Neuronal stem cell (in vitro differentiated cells): ENCODE measurements at regions not wholly inside any gene's neighbourhood (a gene's known extent, or its start where the extent isn't known, plus 50 kb on each side); places are given as distances from the start of the nearest gene placed in this dataset.

ENCODE experiments used
- DNase-seq: peaks from one replicate; pipeline ENCODE4 v3.0.0-alpha.2; 2013; ENCODE audit warnings: low spot score
- H2AFZ ChIP-seq: one replicate; pipeline ENCODE4 v1.6.1; 2013; ENCODE audit warnings: mild to moderate bottlenecking, low read length, inconsistent platforms
- H2AK5ac ChIP-seq: 2 replicates; pipeline ENCODE4 v1.6.1; 2013; ENCODE audit warnings: low read depth, mild to moderate bottlenecking, inconsistent platforms, low read length, moderate library complexity, mixed read lengths
- H2BK120ac ChIP-seq: 2 replicates; pipeline ENCODE4 v1.6.1; 2013; ENCODE audit warnings: low read depth, mild to moderate bottlenecking, inconsistent platforms, low read length, moderate library complexity, mixed read lengths
- H2BK12ac ChIP-seq: one replicate; pipeline ENCODE4 v1.6.1; 2013; ENCODE audit warnings: low read length, inconsistent platforms
- H2BK15ac ChIP-seq: 2 replicates; pipeline ENCODE4 v1.6.1; 2013; ENCODE audit warnings: mild to moderate bottlenecking, low read length, inconsistent platforms, mixed read lengths
- H2BK5ac ChIP-seq: one replicate; pipeline ENCODE4 v1.6.1; 2013; ENCODE audit warnings: inconsistent platforms, mild to moderate bottlenecking, low read length, moderate library complexity
- H3K14ac ChIP-seq: one replicate; pipeline ENCODE4 v1.6.1; 2013; ENCODE audit warnings: low read length, inconsistent platforms
- H3K18ac ChIP-seq: 2 replicates; pipeline ENCODE4 v1.6.1; 2013; ENCODE audit warnings: low read length, inconsistent platforms
- H3K23ac ChIP-seq: 2 replicates; pipeline ENCODE4 v1.6.1; 2013; ENCODE audit warnings: low read depth, mild to moderate bottlenecking, mixed read lengths, low read length, inconsistent platforms; ENCODE audit not compliant: poor library complexity
- H3K27ac ChIP-seq: replicated peaks from 3 replicates; pipeline ENCODE4 v1.5.1; 2013; ENCODE audit warnings: low read length, inconsistent platforms
- H3K27me3 ChIP-seq, 3 experiments: 2 replicates each; pipeline ENCODE4 v1.6.1; 2013; ENCODE audit warnings: low read length in 3 of 3, mild to moderate bottlenecking in 2 of 3, inconsistent platforms in 1 of 3, low read depth in 1 of 3, mixed read lengths in 1 of 3, moderate library complexity in 1 of 3; ENCODE audit not compliant: control insufficient read depth in 3 of 3, insufficient read depth in 3 of 3
- H3K36me3 ChIP-seq, 2 donors: replicated peaks in 1 of 2; 2 replicates each; pipeline ENCODE4 v1.6.1; 2013; ENCODE audit warnings: low read length in 2 of 2; ENCODE audit not compliant: control insufficient read depth in 2 of 2, insufficient read depth in 2 of 2
- H3K4ac ChIP-seq: 2 replicates; pipeline ENCODE4 v1.6.1; 2013; ENCODE audit warnings: inconsistent platforms, mild to moderate bottlenecking, low read length, moderate library complexity
- H3K4me1 ChIP-seq, 2 donors: 1 replicate in 1 of 2; 2 replicates in 1 of 2; pipeline ENCODE4 v1.6.1; 2013; ENCODE audit warnings: low read length in 2 of 2, low read depth in 1 of 2; ENCODE audit not compliant: control insufficient read depth in 2 of 2, insufficient read depth in 1 of 2
- H3K4me2 ChIP-seq: one replicate; pipeline ENCODE4 v1.6.1; 2013; ENCODE audit warnings: mild to moderate bottlenecking, low read length, inconsistent platforms; ENCODE audit not compliant: insufficient read depth, poor library complexity, severe bottlenecking
- H3K4me3 ChIP-seq, 2 donors: 2 replicates each; pipeline ENCODE4 v1.5.1; 2013; ENCODE audit warnings: low read length in 2 of 2, mild to moderate bottlenecking in 2 of 2, inconsistent platforms in 1 of 2, moderate library complexity in 1 of 2
- H3K79me1 ChIP-seq: one replicate; pipeline ENCODE4 v1.6.1; 2013; ENCODE audit warnings: low read depth, mild to moderate bottlenecking, inconsistent platforms, low read length, moderate library complexity
- H3K9ac ChIP-seq: one replicate; pipeline ENCODE4 v1.6.1; 2013; ENCODE audit warnings: mild to moderate bottlenecking, low read depth, low read length, inconsistent platforms; ENCODE audit not compliant: poor library complexity
- H3K9me3 ChIP-seq, 2 donors: replicated peaks in 1 of 2; 2 replicates each; pipeline versions ENCODE3 to v1.6.1; 2013; ENCODE audit warnings: low read length in 2 of 2, mild to moderate bottlenecking in 2 of 2, inconsistent platforms in 1 of 2, low read depth in 1 of 2, mixed read lengths in 1 of 2, moderate library complexity in 1 of 2; ENCODE audit not compliant: control insufficient read depth in 2 of 2, insufficient read depth in 1 of 2
- H4K8ac ChIP-seq: one replicate; pipeline ENCODE4 v1.6.1; 2013; ENCODE audit warnings: low read depth, mild to moderate bottlenecking, inconsistent platforms, low read length, moderate library complexity
- H4K91ac ChIP-seq: one replicate; pipeline ENCODE4 v1.6.1; 2013; ENCODE audit warnings: low read length, low read depth, mild to moderate bottlenecking, inconsistent platforms; ENCODE audit not compliant: poor library complexity
- WGBS, 2 donors: extraction: QIAGEN DNeasy Blood & Tissue Kit; methylation state at CpG; one replicate each; pipeline ENCODE4 v1.1.7; 2013; ENCODE audit warnings: missing lambda C conversion rate in 2 of 2, mixed read lengths in 1 of 2; ENCODE audit not compliant: insufficient read length in 2 of 2, insufficient replicate concordance in 1 of 2; ENCODE audit errors: extremely low coverage in 2 of 2; 5-methylcytosine and 5-hydroxymethylcytosine counted together

DNA sequence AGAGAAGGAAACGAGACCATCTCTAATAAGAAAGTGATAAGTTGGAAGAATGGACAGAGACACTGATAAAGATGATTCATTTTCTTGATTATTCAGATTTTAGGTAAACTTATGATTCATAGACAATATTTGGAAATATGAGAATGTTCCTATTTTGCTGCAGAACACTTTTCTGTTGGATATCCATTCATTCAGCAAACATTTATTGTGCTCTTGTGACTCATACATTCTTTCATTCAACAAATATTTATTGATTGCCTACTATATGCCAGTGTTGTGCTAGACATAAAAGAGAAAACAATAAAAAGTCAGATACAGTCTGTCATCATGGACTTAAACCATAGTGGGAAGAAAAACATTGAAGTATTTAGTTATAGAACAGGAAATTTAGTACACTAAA is 1232.0 kb downstream of the STIM2 start:
- H3K4ac ChIP-seq, result no peak overlapping the region
- H3K27me3 ChIP-seq, result no peaks in the 10 kb centered on the region
- H2AK5ac ChIP-seq, result no peak overlapping the region
- H2BK5ac ChIP-seq, result no peak overlapping the region
- H3K18ac ChIP-seq, result no peak overlapping the region
- no peak overlapping the region for H3K27ac ChIP-seq
- no peak overlapping the region for H2BK120ac ChIP-seq
- H3K4me2 ChIP-seq, result no peak overlapping the region
- no peak overlapping the region for H3K4me3 ChIP-seq
- no peak overlapping the region for H3K14ac ChIP-seq
- no peak overlapping the region for H4K91ac ChIP-seq
- no peak overlapping the region for H2AFZ ChIP-seq
- H3K4me1 ChIP-seq, result no peaks in the 10 kb centered on the region
- H3K9me3 ChIP-seq, result no peaks in the 10 kb centered on the region
- no peak overlapping the region for H3K23ac ChIP-seq
- no peak overlapping the region for H3K9ac ChIP-seq
- WGBS, 2 donors, result no CpG with 5 or more reads among the region's 1 CpG
- no peak for DNase-seq
- no peaks in the 10 kb centered on the region for H3K36me3 ChIP-seq
- no peak overlapping the region for H2BK12ac ChIP-seq
- no peak overlapping the region for H2BK15ac ChIP-seq
- no peaks in the 10 kb centered on the region for H3K79me1 ChIP-seq
- no peak overlapping the region for H4K8ac ChIP-seq

DNA sequence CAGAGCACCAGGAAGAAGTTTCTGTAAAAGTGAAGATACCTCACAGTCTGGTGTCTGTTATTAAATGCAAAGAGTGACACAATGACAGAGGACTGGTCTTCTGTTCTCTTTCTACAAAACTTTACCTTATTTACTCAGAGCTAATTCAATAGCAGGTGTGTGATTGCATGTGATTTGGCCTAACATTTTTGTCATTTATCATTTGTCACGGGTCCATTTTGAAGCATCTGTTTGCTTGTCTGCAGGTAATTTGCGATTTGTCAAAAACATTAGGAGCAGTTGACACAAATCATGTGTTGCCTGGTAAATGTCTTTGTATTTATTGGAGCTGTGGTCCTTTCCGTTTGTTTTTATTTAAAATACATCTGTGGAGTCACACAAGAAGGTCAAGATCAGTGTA is 1232.4 kb downstream of the STIM2 start:
- Histone ChIP-seq H3K23ac (no peak overlapping the region), H4K91ac (no peak overlapping the region), H3K36me3 (no peaks in the 10 kb centered on the region), H2BK5ac (no peak overlapping the region), H3K4me3 (no peak overlapping the region), H3K9ac (no peak overlapping the region), H2AFZ (no peak overlapping the region), H3K79me1 (no peaks in the 10 kb centered on the region), H3K4ac (no peak overlapping the region), H2BK12ac (no peak overlapping the region), H3K27me3 (no peaks in the 10 kb centered on the region), H3K18ac (no peak overlapping the region), H3K4me1 (no peaks in the 10 kb centered on the region), H3K27ac (no peak overlapping the region), H3K9me3 (no peaks in the 10 kb centered on the region), H2BK15ac (no peak overlapping the region), H4K8ac (no peak overlapping the region), H2AK5ac (no peak overlapping the region), H3K4me2 (no peak overlapping the region), H3K14ac (no peak overlapping the region), H2BK120ac (no peak overlapping the region)
- WGBS, 2 donors, result no CpG with 5 or more reads among the region's 3 CpGs
- DNase-seq, result no peak

DNA sequence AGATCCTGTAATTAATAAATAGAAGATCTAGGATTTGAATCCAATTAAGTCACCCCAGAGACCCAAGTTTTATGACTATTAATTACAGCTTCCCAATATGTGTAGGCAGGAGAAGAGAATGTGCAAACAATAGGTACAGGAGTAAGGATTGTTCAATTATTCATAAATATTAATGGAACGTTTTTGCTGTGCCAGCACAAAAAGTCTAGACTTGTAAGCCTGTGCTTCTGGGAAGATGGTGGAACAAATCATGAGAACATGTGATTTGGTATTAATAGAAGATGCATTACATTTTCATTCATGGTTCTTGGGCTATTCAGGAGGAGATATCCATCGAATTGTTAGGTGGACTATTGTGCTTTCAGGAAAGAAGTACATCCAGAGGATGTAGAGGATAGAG is 1240.9 kb downstream of the STIM2 start:
- Histone ChIP-seq H3K23ac (no peak overlapping the region), H3K18ac (no peak overlapping the region), H3K27me3 (no peaks in the 10 kb centered on the region), H3K14ac (no peak overlapping the region), H3K79me1 (no peaks in the 10 kb centered on the region), H2AFZ (no peak overlapping the region), H3K4me2 (no peak overlapping the region), H3K4me1 (no peaks in the 10 kb centered on the region), H2BK5ac (no peak overlapping the region), H3K9ac (no peak overlapping the region), H3K9me3 (no peaks in the 10 kb centered on the region), H2AK5ac (no peak overlapping the region), H3K27ac (no peak overlapping the region), H3K4ac (no peak overlapping the region), H4K91ac (no peak overlapping the region), H2BK120ac (no peak overlapping the region), H2BK15ac (no peak overlapping the region), H2BK12ac (no peak overlapping the region), H4K8ac (no peak overlapping the region), H3K36me3 (no peaks in the 10 kb centered on the region), H3K4me3 (no peak overlapping the region)
- no peak for DNase-seq
- no CpG with 5 or more reads among the region's 2 CpGs for WGBS, 2 donors

DNA sequence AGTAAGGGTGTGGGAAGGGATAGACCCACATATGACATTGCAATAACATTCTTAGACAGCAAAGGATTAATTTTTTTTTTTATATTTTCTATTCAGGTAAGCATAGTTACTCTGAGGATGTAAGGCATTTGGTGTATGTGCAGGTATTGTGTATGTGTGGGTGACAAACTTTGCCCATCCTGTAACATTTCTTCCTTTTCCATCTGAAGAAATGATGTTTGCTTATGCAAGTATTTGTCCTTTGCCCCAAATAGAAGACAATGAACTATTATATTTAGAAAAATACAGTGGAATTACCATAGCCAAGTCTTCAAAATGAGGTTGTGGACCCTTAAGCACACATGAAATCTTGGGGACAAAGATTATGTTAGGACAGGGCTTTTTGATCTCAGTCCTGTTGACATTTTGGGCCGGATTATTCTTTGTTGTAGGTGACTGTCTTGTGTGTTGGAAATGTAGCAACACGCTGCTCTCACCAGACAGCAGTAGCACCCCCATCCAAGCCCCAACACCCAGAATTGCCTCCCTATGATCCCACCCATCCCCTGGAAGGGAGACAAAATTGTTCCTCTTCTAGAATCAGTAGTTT is 1244.7 kb downstream of the STIM2 start:
- WGBS, 2 donors, result no CpG with 5 or more reads among the region's 2 CpGs

More for the DNA sequence above, 1244.7 kb downstream of the STIM2 start:
- H2AK5ac ChIP-seq, result no peak overlapping the region
- H3K36me3 ChIP-seq, result no peaks in the 10 kb centered on the region
- no peak overlapping the region for H3K4ac ChIP-seq
- no peak overlapping the region for H3K14ac ChIP-seq
- no peak overlapping the region for H2BK15ac ChIP-seq
- no peaks in the 10 kb centered on the region for H3K27me3 ChIP-seq
- no peak overlapping the region for H3K18ac ChIP-seq
- no peak overlapping the region for H2BK120ac ChIP-seq
- no peaks in the 10 kb centered on the region for H3K79me1 ChIP-seq
- H3K23ac ChIP-seq, result no peak overlapping the region
- no peak overlapping the region for H4K8ac ChIP-seq
- H3K9me3 ChIP-seq, result no peaks in the 10 kb centered on the region
- no peaks in the 10 kb centered on the region for H3K4me1 ChIP-seq
- DNase-seq, result no peak
- no peak overlapping the region for H3K4me2 ChIP-seq
- no peak overlapping the region for H2AFZ ChIP-seq
- no peak overlapping the region for H3K27ac ChIP-seq
- H2BK12ac ChIP-seq, result no peak overlapping the region
- H2BK5ac ChIP-seq, result no peak overlapping the region
- H3K9ac ChIP-seq, result no peak overlapping the region
- H4K91ac ChIP-seq, result no peak overlapping the region
- H3K4me3 ChIP-seq, result no peak overlapping the region
